HT-29 (cell line): ENCODE measurements at regions not wholly inside any gene's neighbourhood (a gene's known extent, or its start where the extent isn't known, plus 50 kb on each side); places are given as distances from the start of the nearest gene placed in this dataset.
A peak's percentile ranks its signal among the peaks of the same experiment; 100 is the strongest.

Experiments
- DNase-seq: peaks from one replicate; pipeline ENCODE4 v3.0.0-alpha.2; 2015; ENCODE audit warnings: low spot score

DNA sequence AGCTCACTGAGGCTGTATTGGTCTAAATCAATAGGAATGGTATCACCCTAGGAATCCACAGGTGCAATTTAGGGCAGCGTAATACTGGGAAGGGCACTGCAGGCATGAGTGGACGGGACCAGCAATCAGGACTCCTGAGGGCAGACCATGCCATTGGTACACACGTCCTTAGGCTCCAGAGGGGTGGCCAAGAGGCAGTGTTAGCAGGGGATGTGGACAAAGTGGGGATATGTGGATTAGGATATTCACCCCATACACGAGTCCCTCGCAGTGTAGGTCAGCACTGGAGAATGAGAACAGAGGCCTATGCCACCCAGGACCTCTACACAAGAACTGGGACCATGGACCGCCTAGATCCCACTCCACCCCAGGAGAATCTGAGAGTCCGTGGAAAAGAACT is 389.8 kb downstream of the BCL11A start:
- DNase-seq = no peak

DNA sequence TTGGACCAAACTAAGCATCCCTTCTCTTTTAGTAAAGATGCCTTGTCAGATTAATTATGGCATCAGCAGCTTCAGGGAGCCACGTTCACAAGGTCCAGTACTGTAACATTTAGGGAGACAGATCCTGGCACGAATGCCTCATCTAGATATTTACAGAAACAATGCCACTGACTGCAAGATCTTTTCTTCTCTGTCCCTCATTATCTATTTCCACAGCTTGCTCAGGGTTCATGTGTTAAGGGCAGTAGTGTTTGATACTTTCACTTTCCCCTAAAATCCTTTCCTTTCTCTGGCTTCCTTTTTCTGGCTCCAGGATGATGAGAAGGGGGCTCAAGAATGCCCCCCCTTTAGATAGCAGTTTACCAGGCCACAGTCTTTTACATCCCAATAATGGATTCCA is 393.9 kb downstream of the BCL11A start:
- no peak for DNase-seq

DNA sequence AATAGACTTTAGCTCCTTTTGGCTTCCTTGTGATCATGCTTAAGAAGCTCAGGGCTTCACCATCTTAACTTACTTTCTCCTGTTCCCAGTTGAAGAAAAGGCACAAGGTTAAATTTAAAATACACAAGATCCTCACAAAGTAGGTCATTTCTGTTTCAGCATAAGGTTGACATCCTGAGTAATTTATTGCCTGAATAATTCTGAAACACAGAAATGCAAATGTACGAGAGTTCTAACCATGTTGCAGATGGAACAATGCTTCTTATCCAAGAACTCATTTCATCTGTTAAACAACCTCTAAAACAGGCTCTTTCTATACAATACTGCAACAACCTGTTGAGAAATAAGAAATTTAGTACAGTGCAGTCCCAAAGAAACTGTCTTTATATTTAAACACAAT is 395.2 kb downstream of the BCL11A start:
- DNase-seq = no peak

DNA sequence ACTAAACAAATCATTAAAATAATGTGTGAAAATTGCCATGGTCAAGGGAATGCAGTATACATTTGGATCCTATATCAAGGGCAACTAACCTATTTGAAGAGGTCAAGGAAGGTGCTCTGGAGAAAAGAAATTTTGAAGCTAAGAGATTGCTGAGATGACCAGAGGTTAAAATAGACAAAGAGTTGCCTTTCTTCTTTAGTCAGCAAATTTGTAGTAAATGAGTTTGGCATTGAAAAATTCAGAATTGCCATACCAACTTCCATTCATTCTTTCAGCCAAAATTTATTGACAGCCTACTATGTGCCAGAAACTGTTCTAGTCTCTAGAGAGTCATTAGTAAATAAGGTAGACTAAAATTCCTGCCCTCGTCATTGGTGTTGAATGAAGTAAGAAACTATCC is 396.2 kb downstream of the BCL11A start:
- no peak for DNase-seq

DNA sequence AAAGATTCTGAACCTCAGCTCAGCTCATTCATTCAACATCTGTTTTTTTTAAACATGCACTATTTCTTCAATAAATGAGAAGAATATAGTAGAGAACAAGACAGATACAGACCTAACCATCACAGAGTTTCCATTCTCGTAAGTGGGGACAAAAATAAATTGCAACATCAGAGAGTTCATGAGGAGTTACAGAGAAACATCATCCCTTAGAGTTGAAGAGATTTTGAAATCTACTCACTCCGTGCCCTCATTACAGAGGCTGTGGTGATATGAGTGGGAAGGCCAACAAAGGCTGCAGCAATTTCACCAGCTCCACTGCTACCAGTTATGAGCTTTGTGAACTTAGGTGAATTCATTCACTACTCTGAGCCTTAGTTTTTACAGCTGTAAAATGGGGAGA is 399.3 kb downstream of the BCL11A start:
- no peak for DNase-seq

DNA sequence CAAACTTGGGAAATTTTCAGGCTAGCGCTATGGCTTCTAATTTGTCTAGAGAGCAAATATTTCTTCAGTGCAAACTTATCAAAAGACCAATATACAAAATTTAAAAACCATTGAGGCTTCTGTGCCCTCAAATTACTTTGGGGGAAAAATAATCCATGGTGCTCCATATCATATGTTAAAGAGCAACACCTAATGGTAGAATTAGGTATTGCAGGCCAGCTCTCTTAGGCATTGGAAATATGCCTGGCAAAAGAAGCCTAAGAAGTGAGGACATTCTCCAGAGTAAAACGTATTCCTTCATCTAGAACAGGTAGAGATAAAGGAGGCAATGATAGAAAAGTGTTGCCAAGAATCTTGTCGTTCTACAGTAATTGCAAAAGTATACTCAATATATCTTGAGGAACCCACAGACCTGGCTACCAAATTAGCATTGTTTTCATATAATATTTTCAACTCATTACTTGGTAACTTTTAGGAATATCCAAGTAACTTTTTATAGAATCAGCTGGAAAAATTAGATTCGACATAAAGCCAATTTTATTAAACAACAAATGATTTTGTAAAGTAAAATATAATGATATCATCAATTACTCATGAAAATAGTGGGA is 401.1 kb downstream of the BCL11A start:
- peak; percentile 68 for DNase-seq

DNA sequence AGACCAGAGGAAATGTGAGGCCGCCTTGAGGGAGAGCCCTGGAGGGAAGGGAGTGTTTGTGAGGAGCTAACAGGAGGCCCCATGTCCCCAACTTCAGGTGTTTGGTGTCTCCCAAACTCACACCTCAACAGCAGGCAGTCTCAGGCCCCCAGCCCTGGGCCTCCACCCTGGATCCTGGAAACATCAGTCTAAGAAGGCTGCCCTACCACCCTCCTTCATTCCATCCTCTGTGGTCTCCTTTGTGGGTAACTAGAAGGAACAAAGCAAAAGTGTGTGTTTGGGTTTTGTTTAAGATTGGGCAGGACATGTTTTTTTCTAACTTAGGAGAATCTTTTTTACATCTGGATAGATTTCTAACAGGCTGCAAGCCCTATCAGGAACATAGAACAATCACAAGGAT is 404.3 kb downstream of the BCL11A start:
- no peak for DNase-seq

DNA sequence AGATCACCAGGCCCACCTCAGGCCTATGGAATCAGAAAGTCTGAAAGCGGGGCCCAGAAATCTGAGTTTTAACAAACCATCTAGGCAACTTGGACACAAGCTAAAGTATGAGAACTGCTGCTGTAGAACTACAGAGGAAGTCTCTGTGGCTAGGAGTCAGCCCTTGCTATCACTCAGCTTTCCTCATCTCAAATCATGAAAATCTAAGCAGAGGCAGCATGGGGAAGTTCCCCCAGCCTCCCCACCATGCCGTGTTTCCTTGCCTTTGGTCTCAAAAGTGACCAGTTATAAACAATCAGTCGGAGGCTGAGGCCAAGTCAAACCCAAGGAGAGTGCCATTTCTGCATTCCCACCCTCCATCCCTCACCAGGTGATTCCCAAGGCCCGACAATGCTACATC is 404.7 kb downstream of the BCL11A start:
- no peak for DNase-seq

DNA sequence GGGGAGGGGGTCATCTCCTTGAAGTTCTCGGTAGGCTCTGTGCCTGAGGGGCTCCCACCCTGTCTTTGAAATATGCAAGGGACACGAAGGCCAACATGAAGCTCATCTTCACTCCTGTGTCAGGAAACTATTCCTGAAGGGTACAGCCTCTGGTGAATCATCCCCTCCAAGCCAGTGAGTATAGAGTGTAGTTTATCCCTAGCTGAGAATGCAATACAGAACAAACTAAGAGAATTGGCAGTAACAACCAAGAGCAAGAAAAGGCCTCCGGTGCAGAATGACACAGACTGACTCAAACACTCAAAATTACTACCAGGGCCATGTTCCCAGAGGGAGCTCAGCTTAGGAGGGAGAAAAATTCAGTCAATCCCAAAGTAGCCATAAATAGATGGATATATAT is 413.3 kb downstream of the BCL11A start:
- DNase-seq = no peak

DNA sequence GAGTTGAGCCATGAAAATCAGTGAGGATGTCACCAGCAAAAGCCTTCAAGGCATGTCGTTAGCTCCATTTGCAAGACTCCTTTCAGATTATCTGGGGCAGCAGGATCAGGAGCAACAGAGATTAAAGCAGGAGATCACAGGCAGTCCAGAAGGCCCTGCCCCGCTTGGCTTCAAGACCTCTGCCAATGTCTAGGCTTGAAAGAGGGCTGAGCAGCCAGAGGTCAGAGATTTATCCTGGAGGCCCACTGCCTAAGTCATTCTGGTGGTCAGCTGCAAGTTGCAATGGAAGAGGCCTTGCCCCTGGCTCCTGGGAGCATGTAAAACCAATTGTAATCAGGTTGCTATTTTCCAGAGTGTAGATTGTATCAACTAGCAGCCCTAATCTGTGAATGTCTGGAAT is 416.5 kb downstream of the BCL11A start:
- DNase-seq = no peak

DNA sequence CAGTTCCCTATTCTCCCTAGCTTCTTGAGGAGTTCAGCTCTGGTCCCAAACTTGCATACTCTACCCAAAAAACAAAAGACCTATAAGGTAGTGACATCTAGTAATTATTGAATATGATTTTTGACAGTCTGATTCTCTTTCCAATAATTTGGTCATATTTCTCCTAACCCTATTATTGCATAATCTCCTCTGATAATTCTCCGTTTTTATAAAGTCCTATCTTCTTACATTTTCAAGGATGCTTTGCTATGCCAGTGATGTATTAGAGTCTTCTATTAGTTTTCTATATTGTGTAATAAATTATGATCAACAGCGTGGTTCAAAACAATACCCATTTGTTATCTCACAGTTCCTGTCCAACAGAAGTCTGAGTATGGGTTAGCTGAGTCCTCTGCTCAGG is 426.3 kb downstream of the BCL11A start:
- DNase-seq = no peak

DNA sequence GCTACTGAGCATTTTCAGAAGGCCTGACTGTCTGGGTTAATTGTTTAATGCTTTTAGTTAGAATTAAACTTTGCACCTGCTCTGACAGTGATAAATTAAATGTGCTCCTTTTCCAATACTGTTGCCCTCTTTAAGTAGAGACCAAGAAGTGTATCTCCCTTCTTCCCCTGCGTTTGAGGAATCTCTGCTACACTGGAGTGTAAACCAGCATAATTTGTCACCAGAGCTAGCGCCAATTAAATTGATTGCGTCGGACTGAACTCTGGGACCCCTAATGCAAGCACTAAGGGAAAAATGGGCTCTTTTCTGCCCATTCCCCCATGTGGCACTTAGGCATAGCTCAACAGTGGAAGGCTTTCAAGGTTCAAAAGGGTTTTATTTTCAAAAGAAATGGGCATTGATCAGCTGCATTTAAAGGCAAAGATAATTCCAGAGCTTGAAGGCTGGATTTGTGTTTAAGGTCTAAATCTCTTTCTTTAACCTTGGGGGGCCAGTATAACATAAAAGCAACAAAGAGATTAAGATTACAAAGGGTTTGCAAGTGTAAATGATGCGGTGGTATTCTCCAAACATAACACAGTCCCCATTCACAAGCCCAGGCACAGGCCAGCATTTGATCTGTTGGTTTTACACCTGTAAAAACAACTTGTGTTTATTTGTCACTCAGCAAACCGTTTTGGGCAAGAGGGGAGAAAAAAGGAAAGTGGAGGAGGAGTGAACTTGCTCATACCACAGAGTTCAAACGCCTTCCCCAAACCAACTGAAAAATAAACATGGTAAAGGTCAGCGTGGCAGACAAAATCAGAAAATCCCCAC is 427.6 kb downstream of the BCL11A start:
- no peak for DNase-seq

DNA sequence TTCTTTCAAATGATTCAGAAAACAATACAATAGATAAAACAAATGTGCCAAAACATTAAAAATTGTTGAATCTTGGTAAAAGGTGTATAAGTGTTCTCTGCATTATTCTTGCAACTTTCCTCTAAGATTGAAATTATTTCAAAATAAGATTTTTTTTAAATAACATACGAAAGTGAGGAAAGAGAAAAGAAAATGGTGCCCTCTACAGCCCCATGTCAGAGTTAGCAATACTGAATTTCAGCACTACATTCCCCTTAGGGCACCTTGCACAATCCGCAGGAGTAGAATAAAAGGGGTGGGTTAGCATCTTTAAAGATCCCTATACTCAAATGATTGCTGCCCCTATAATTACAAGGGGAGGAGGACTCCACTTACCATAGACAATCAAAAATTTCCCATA is 433.7 kb downstream of the BCL11A start:
- peak; percentile 3 for DNase-seq

DNA sequence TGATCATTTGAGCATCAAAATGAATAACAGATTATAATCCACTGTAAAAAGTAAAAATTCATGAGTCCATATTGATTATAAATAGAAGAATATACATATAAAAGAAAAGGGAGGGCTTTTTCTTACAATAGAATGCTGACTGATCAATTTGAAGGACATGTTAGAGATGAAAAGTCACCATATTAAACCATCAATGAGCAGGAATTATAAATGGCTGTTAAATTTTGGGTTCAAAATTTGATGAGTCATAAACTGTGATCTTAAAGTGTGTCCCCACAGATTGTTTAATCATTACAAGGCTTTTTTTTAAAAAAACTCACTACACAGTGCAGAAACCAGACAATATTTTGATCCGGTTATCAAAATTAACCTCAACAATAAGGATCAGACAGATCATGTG is 434.5 kb downstream of the BCL11A start:
- DNase-seq = no peak

DNA sequence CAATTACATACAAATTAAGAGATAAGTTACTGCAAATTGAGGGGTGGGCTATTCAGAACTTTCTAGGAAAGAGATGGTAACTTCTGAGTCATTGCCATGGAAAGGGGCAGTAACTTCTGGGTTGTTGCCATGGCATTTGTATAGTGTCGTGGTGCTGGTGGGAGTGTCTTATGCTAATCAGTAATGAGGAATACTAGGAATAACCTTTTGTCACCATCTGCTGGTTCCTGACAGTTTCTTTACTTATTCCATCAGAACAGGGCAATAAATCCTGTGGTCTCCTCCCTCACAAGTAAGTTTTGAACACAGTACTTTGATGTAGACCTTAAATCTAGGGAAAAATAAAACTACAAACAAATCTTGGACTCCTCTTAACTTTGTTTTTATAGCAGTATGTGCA is 435.4 kb downstream of the BCL11A start:
- peak; percentile 10 for DNase-seq

DNA sequence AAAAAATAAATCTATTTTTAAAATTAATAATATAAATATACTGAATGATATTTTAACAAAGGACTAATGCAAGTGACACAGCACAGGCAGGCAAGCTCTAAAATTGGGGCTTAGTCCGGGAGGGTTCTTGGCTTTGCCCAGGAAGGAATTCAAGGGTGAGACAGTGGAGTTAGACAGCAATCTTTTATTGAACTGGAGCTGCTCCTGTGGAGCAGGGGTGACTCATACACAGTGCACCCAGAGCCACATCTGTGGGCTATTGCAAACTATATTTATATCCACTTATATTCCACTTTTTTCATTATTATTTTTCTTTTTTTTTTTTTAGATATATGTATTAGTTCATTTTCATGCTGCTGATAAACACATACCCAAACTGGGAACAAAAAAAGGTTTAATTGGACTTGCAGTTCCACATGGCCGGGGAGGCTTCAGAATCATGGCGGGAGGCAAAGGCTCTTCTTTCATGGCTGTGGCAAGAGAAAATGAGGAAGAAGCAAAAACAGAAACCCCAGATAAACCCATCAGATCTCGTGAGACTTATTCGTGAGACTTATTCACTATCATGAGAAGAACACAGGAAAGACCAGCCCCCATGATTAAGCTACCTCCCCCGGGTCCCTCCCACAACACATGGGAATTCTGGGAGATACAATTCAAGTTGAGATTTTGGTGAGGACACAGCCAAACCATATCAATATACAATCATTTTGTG is 437.1 kb downstream of the BCL11A start:
- no peak for DNase-seq

DNA sequence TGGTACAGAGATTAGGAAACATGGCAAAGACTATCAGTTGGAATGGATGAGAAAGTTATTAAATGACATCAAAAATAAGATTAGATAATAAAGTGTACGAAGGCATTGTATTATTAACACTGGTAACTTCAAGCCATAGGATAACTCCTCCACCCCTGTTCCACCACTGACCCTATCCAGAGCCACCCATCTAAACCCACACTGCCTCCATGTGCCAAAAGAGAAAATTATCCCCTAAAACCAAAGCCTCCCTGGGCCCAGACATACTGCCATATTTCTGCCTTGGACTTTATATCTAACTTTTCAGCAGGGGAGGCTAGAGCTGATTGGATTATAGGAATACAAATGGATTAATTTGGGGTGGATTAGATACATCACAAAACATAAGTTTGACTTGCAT is 443.7 kb downstream of the BCL11A start:
- DNase-seq = no peak

DNA sequence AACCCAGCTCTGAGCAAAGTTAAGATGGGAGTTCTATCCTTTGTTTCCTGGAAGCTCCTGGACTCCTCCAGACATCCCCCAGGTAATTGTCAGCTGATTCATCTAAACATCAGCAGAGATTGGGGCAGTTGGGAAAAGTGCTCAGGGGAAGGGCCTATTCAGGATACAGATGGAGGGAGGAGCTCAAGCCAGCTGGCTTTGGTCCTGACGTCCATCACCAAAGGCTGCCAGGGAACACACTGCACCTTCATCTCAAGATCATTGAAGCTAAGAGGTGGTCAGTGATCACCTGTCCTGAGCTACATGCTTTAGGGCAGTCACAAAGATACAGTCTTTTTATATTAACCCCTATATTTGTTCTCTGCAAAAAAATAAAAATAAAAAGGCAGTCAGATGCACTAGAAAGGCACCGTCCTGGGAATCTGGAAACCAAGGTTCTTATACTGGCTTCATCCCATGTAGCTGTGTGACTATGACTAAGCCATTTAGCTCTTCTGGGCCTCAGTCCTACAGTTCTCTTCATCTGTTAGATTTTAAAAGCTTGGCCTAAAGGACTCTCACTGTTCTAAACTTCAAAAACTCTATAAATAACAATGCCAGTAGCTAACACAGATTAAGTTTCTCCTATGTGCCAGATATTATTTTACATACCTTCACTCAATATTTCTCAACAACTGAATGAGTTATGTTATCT is 446.5 kb downstream of the BCL11A start:
- DNase-seq = no peak

DNA sequence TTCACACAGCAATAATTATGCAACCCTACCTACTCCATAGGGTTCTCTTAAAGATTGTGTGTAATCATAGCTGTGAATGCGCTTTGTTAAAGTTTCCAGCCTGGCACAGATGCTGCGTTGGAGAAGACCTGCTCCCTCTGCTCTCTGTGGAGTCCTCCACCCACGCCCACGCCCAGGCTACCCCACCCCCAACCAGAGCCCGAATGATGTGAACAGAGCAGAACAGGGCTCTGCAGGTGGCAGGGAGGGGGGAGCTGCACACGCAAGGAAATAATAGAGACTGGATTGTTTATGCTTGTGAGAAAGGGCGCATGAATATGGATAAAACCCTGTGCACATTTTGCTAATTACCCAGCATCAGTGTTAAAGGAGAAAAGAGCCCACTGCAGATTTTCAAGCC is 447.5 kb downstream of the BCL11A start:
- no peak for DNase-seq

DNA sequence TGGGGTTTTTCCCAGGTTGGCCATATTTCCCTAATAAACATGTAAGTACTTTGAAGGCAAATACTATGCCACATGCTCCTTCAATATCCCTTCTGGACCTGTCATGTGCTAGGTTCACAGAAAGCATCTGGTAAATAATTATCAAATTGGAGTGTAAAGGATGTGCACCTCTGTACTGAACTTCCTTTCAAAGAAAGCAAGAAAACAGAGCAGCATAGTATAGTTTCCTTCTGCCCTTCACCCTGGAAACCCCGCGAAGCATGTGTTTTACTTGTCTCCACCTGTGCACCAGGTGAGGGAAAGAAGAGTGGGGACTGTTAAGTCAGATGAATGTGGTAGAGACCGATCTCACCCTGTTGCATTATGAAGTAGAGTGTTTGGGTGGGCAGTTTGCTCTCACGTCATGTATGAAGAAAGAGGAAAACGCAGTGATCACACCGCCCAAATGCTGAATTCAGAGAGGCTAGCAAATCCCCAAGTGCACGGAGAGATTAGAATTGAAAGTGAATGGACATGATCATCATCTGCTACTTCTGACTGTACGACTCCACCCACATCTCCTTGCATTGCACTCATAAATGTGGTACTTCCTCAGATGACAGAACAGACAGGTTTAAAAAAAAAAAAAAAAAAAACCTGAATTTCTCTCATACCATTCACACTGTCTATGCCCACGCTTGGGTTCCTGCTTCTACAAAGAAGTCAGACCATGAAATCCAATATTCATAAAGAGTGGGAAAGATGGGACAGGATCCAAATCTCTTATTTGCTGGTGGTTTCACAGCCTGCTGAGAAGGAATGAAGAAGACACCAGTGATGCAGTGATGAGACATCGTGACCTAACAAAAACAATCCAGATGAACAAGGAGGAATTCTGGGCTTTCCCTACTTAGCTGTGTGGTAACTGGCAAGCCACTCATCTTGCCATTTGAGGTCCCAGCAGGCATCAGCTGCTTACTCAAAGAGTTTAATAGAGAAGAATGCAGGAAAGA is 448.6 kb downstream of the BCL11A start:
- no peak for DNase-seq

DNA sequence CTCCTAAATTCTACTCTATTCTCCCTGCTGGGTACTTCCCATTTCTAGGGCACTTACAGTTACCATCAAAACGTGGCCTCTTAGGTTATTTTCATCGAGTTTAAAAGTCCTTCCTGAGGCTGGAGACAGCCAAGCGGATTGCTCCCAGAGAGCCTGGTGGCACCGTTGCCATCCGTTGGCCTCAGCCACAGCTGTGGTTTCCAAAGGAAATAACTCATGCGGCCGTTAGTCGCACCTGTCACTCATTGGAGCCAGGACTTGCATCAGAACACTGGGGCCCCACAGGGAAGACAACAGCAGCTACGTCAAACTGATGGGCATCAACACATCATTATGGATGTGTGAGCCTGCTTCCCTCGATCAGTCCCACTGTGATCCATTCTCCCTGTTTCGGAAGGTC is 453.4 kb downstream of the BCL11A start:
- DNase-seq = no peak
